ENCODE measurements at regions not wholly inside any gene's neighbourhood (a gene's known extent, or its start where the extent isn't known, plus 50 kb on each side); places are given as distances from the start of the nearest gene placed in this dataset.

DNA sequence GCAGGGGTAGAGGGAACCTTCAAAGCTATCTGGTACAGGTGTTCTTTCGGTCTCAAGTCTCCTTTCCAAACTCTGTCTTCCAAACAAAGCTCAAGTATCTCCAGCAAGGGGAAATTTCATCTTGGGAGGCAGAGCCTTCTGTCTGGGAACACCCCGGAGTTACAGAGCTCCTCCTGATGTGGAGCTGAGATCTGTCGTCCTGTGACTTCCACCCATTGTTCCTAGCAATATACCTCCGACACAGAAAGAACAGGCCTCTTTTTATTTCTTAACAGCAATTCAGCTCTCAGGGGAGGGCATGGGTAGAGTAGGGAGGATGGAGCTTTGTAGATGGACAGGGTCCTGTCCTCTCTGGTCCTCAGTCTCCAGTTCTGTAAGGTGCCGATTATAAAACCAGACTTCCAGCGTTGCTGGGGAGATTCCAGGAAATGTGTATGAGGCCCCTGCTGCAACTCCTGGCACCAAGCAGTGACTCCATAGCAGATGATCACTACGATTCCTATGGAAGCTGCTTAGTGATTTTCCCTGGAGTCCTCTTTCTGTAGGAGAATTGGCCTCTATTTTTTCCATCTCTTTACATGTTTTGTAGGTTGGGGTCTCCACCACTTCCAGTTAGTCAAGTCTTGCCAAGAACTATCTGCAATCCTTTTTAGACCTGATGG, 56.0 kb upstream of the ARGLU1 start:
- Histone ChIP-seq H3K4me2 (no peak overlapping the region), H2AFZ (ENCODE audit: low read depth) (no peak overlapping the region), H3K27ac (ENCODE audit: low read depth in 2 of 2, low read length in 1 of 2) (no peak overlapping the region), H3K9ac (no peak overlapping the region), H3K4me1 (ENCODE audit: control insufficient read depth in 1 of 2, insufficient read depth in 2 of 2, low read depth in 1 of 2, low read length in 1 of 2) (no peaks in the 10 kb centered on the region), H3K36me3 (replicated peaks in 1 of 2; ENCODE audit: control insufficient read depth in 1 of 2, insufficient read depth in 2 of 2, low read length in 1 of 2) (no peaks in the 10 kb centered on the region), H3K9me3 (no peaks in the 10 kb centered on the region), H3K4me3 (ENCODE audit: low read depth in 2 of 2, low read length in 1 of 2) (no peak overlapping the region), H3K27me3 (ENCODE audit: insufficient read depth) (peaks cover 11% of the 10 kb centered on the region; the same call in 1 of the 2 replicates), H4K20me1 (ENCODE audit: insufficient read depth) (no peaks in the 10 kb centered on the region), H3K9me2 (no peaks in the 10 kb centered on the region), H3F3A (replicated peaks; ENCODE audit: insufficient read depth) (no peaks in the 10 kb centered on the region), H3K79me2 (ENCODE audit: insufficient read depth) (no peaks in the 10 kb centered on the region)
- ChIA-PET CTCF (interaction anchor here (2.7 kb wide), 1 partner anchor 11 kb away, joined by 12 read pairs; no protein-coding TSS in a partner anchor), POLR2A (no interaction called here)
- DNase-seq = no peak
- TF ChIP-seq TEAD4 (IDR thresholded peaks at IDR 0.05; ENCODE audit: borderline replicate concordance, insufficient read depth) (no peak), SMC3 (IDR thresholded peaks at IDR 0.05; ENCODE audit: low read depth, low read length) (no peak), RCOR1 (IDR thresholded peaks at IDR 0.05; ENCODE audit: low read length) (no peak), FOXJ3 (CRISPR knock-in tag; IDR thresholded peaks at IDR 0.05) (no peak), RXRA (IDR thresholded peaks at IDR 0.05; ENCODE audit: borderline replicate concordance, low read depth) (no peak), EZH2phosphoT487 (IDR thresholded peaks at IDR 0.05; ENCODE audit: borderline replicate concordance, low read depth) (no peak), TAF1 (IDR thresholded peaks at IDR 0.05; ENCODE audit: borderline replicate concordance, low read depth, low read length) (no peak)
- TF ChIP-seq, protein P1, sequence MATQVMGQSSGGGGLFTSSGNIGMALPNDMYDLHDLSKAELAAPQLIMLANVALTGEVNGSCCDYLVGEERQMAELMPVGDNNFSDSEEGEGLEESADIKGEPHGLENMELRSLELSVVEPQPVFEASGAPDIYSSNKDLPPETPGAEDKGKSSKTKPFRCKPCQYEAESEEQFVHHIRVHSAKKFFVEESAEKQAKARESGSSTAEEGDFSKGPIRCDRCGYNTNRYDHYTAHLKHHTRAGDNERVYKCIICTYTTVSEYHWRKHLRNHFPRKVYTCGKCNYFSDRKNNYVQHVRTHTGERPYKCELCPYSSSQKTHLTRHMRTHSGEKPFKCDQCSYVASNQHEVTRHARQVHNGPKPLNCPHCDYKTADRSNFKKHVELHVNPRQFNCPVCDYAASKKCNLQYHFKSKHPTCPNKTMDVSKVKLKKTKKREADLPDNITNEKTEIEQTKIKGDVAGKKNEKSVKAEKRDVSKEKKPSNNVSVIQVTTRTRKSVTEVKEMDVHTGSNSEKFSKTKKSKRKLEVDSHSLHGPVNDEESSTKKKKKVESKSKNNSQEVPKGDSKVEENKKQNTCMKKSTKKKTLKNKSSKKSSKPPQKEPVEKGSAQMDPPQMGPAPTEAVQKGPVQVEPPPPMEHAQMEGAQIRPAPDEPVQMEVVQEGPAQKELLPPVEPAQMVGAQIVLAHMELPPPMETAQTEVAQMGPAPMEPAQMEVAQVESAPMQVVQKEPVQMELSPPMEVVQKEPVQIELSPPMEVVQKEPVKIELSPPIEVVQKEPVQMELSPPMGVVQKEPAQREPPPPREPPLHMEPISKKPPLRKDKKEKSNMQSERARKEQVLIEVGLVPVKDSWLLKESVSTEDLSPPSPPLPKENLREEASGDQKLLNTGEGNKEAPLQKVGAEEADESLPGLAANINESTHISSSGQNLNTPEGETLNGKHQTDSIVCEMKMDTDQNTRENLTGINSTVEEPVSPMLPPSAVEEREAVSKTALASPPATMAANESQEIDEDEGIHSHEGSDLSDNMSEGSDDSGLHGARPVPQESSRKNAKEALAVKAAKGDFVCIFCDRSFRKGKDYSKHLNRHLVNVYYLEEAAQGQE (IDR thresholded peaks at IDR 0.05; ENCODE audit: low read depth, low read length) = no peak
- TF ChIP-seq, protein P2, sequence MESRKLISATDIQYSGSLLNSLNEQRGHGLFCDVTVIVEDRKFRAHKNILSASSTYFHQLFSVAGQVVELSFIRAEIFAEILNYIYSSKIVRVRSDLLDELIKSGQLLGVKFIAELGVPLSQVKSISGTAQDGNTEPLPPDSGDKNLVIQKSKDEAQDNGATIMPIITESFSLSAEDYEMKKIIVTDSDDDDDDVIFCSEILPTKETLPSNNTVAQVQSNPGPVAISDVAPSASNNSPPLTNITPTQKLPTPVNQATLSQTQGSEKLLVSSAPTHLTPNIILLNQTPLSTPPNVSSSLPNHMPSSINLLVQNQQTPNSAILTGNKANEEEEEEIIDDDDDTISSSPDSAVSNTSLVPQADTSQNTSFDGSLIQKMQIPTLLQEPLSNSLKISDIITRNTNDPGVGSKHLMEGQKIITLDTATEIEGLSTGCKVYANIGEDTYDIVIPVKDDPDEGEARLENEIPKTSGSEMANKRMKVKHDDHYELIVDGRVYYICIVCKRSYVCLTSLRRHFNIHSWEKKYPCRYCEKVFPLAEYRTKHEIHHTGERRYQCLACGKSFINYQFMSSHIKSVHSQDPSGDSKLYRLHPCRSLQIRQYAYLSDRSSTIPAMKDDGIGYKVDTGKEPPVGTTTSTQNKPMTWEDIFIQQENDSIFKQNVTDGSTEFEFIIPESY (IDR thresholded peaks at IDR 0.05; ENCODE audit: borderline replicate concordance, low read depth) = no peak
- TF ChIP-seq, protein P3, sequence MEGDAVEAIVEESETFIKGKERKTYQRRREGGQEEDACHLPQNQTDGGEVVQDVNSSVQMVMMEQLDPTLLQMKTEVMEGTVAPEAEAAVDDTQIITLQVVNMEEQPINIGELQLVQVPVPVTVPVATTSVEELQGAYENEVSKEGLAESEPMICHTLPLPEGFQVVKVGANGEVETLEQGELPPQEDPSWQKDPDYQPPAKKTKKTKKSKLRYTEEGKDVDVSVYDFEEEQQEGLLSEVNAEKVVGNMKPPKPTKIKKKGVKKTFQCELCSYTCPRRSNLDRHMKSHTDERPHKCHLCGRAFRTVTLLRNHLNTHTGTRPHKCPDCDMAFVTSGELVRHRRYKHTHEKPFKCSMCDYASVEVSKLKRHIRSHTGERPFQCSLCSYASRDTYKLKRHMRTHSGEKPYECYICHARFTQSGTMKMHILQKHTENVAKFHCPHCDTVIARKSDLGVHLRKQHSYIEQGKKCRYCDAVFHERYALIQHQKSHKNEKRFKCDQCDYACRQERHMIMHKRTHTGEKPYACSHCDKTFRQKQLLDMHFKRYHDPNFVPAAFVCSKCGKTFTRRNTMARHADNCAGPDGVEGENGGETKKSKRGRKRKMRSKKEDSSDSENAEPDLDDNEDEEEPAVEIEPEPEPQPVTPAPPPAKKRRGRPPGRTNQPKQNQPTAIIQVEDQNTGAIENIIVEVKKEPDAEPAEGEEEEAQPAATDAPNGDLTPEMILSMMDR (IDR thresholded peaks at IDR 0.05) = no peak
- TF ChIP-seq, protein P4, sequence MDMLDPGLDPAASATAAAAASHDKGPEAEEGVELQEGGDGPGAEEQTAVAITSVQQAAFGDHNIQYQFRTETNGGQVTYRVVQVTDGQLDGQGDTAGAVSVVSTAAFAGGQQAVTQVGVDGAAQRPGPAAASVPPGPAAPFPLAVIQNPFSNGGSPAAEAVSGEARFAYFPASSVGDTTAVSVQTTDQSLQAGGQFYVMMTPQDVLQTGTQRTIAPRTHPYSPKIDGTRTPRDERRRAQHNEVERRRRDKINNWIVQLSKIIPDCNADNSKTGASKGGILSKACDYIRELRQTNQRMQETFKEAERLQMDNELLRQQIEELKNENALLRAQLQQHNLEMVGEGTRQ (IDR thresholded peaks at IDR 0.05; ENCODE audit: borderline replicate concordance, low read depth, low read length) = no peak
- TF ChIP-seq, protein P5, sequence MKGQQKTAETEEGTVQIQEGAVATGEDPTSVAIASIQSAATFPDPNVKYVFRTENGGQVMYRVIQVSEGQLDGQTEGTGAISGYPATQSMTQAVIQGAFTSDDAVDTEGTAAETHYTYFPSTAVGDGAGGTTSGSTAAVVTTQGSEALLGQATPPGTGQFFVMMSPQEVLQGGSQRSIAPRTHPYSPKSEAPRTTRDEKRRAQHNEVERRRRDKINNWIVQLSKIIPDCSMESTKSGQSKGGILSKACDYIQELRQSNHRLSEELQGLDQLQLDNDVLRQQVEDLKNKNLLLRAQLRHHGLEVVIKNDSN (IDR thresholded peaks at IDR 0.05; ENCODE audit: borderline replicate concordance, low read depth) = no peak
- WGBS (ENCODE audit: low lambda C conversion rate) = 48% methylated on average over 7 of the region's 7 CpGs
